HG03196 (cell line): ENCODE measurements at regions not wholly inside any gene's neighbourhood (a gene's known extent, or its start where the extent isn't known, plus 50 kb on each side); places are given as distances from the start of the nearest gene placed in this dataset.
"Not testable (repeated sequence)": the region's sequence is repeated elsewhere in the genome, so short reads cannot be mapped to it uniquely, and the experiment has no call there.

ENCODE experiments used
- ATAC-seq: cut with Tn5 transposase; IDR thresholded peaks from one replicate; pipeline ENCODE4 v1.9.1; 2021; ENCODE audit not compliant: unreplicated experiment

- ATAC-seq: no peak
Measured at GRCh38 chr2:216942016-216942415, 82.2 kb upstream of the TNP1 start.

DNA sequence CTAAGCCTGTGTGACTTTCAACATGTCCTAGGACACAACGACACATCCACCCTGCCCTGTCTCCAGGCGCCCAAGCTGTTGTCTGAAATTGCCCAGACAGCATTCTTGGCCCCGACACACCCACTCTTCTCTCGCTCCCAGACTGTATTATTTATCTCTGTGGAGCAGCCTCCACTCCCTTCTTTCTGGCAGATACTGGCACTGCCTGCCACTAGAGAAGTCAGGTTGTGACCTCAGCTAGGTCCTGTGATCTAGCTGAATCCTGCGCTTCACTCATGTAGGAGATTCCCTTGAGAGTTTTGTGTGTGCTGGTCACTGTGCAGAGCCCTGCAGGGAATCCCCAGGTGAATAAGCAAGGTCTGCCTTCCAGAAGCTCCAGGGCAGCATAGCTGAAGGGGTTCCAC is 77.1 kb upstream of the TNP1 start:
- no peak for ATAC-seq

GRCh38 chr2:216934623-216935022 is 74.8 kb upstream of the TNP1 start:
- ATAC-seq: no peak

- no peak for ATAC-seq
Measured at GRCh38 chr2:216934151-216934550, 74.3 kb upstream of the TNP1 start.

GRCh38 chr2:216932863-216933548 is 73.1 kb upstream of the TNP1 start:
- no peak for ATAC-seq

DNA sequence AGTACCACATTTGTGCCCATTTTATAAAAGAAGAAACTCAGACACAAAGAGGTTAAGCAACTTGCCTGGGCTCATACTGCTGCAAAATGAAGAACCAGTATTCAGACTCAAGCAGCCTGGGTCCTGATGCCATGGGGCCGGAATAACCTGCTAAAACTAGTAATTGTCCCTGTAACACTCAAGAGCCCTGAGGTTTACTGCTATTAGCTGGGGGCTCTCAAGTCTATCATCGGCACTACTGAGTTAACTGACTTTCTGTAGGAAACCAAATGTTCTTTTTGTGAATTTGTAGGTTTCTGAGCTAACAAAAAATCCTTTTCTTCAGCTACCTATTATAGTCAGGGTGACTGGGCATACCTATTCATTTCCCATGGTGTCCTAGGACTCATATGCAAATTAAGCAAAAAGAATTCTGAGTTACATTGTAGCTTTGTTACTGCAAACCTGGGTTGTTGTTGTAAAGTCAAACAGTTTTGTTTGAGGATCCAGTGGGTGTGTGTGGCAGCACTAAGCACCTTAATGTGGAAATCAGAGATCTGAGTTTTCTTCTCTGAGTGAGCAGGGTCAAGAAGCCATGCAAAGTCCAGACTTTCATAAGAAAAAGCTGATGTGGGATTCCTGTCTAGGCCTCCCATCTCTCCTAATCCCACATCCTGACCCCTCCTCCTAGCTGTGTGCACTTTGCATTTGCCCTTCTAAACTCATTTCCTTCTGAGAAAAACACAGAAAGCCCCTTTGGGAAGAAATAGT is 72.4 kb upstream of the TNP1 start:
- no peak for ATAC-seq

DNA sequence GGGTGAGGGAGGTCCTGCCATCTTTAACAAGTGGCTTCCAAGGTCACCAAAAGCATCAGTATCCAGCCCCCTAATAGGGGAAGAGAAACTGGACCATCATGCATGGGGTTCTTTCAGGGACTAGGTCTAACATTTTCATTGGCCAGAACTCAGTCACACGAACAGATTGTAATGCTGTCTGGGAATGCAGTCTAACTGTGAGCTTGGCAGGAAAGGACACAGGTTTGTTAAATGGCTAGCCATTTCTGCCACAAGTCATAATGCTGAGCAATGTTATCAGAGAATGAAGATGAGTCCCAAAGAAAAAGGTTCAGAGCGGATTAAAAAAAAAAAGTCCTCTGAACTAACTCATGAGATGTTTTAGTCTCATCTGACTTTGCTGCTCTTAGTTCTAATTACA is 70.9 kb upstream of the TNP1 start:
- no peak for ATAC-seq

- not testable (repeated sequence) for ATAC-seq
Measured at GRCh38 chr2:216929338-216929737, 69.5 kb upstream of the TNP1 start.

- no peak for ATAC-seq
Measured at GRCh38 chr2:216927163-216927562, 67.3 kb upstream of the TNP1 start.

- ATAC-seq: no peak
Measured at GRCh38 chr2:216925636-216926366, 65.9 kb upstream of the TNP1 start.

DNA sequence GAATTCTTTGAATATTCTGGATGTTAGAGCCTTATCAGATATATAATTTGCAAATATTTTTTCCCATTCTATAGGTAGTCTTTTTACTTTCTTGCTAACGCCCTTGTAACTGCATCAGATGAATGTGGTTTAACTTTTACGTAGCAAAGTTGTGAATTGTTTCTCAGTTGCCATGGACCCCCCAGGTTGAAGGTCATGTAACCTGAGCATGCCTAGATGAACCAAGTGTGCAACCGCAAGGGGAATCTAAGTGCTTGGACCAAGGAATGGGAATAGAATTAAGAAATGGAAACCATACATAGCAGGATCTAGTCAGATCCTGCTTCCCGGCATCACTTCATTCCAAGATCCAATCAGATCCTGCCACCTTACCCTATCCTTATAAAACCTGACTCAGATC is 65.1 kb upstream of the TNP1 start:
- ATAC-seq: no peak

GRCh38 chr2:216923706-216924105 is 63.8 kb upstream of the TNP1 start:
- no peak for ATAC-seq

DNA sequence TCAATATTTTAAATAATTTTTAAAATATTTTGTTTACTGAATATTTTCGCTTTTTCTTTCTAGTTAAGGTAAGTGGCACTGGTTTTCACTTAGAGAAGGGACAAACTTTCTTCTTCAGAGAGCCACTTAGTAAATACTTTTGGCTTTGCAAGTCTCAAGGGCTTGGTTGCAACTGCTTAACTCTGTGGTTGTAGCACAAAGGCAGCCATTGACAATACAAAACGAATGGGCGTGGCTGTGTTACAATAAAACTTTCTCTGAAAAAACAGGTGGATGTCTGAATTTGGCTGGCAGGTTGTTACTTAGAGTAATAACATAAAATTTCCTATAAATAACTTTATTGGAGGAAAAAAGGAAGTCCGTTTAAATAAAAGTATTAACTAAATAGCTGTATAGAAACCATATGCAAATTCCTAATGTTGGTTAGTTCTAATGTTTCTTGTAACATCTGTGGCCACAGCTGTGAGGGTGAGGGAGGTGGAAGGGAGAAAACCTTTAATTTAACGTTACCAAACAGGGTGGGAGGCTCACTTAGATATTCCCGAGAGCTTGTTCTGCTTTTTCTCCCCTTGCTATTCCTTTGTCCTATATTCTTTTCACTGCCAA is 62.4 kb upstream of the TNP1 start:
- ATAC-seq: no peak

GRCh38 chr2:216920937-216921456 is 61.1 kb upstream of the TNP1 start:
- no peak for ATAC-seq

- no peak for ATAC-seq
Measured at GRCh38 chr2:216920143-216920876, 60.4 kb upstream of the TNP1 start.

DNA sequence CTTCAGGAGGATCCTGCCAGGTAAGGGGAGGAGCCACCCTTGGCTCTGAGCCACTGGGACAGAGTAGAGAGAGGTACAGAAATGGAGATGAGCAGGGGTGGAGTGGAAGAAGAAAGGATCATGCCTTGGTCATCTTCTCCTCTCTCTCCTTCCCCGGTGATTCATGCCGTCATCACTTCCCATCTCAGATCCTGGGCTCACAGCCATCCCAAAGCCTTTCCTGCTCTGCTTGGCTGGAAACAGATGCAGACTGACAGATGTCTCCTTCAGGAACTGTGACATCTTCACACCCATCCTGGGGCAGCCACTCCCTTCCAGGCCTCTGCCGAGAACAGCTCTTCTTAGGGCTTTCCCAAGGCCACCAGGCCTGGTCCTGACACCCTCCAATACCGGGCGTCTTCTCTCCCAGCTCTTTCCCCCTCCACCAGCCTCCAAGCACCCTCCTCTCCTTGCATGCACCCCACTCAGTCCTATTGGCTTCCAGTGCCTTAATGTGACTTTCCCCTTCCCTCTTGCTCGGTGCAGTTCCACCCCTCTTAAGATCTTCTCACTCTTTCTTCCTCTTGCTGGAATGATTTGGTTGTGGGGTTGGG is 58.3 kb upstream of the TNP1 start:
- ATAC-seq: no peak

DNA sequence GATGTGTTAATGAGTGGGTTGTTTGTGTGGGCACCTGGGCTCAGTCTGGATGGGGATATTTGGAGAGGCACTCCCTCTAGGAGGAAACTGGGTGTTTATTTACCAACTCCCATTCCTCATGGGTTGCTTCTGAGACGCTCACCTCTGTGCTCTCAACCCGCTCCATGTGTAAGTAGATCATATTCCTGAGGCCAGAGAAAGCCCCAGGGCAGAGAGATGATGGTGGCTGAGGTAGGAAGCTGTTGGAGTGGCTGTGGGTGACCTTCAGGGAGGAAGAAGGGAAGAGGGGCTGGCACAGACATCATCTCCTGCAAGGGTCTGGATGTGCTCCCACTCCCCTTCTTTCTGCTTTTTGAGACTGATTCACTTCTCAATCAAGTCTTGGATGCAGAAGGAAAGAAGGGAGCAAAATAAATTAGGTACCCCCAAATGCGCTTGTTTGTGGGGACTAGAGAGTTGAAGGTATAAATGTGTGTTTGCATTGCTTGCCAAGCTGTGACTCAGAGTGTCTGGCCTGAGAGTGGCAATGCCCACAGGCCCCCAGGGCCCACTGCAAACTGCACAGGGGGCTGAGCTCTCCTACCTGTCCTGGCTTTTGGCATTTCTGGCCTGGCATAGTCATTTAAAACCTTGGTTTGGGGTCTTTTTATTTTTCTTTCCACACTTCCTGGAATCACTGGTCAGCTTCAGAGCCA is 57.2 kb upstream of the TNP1 start:
- ATAC-seq: no peak

DNA sequence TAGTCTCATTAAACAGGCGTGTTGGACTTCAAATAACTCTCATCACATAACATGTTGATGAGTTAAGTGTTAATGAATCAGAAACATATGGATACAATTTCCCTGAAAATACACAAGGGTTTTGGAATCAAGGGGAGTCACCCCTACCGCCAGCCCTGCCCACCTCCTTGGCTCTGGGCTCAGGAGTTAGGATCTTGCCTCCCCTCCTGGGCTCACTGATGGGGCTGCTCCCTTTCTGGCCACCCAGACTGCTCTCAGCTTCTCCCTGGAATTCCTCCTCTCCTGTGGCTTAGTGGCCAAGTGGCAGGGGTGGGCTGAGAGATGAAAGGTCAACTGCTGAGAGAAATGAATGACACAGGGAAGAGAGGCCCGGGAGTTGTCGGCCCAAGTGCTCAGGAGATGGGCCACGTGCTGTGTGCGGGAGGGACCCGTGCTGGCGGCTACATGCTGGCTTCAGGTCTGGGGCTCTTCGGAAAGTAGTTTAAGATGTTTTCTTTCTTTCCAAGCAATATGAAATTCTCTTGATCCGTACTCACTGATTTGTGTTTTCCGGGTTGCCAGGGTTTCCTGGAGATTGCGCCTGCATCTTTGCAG is 55.8 kb upstream of the TNP1 start:
- no peak for ATAC-seq

DNA sequence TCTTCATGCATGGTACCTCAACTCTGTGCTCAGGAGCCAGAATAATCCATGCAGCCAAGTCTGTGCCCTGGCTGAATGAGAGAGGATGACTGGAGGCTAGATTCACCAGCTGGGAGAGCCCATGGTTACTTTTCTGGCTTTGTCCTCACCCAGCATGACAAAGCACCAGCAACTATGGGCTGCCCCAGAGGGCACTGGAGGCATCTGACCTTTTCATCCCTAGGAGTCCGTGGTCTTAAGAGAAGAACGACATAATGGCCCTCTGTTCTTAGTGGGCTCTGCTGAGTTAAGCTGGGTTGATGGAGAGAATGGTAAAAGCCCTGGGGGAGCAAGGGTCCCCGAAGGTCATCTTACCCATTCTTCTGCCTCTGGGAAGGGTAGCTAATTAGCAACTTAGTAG is 54.6 kb upstream of the TNP1 start:
- ATAC-seq: no peak
